Loucy (cell line): ENCODE measurements at regions not wholly inside any gene's neighbourhood (a gene's known extent, or its start where the extent isn't known, plus 50 kb on each side); places are given as distances from the start of the nearest gene placed in this dataset.

Experiments used
- EZH2phosphoT487 ChIP-seq: fragments of 200-600 bp; IDR thresholded peaks from 2 replicates; pipeline ENCODE4 v1.6.1; 2018; ENCODE audit warnings: antibody characterized with exemption, mild to moderate bottlenecking, moderate library complexity, borderline replicate concordance
- TF ChIP-seq, protein P1 (sequence below): fragments of 200-600 bp; sonication (generic); conservative IDR thresholded peaks from 2 replicates; pipeline ENCODE4 v1.5.1; 2014; ENCODE audit warnings: mild to moderate bottlenecking, antibody characterized with exemption, low read length

GRCh38 chr6:142543606-142544005 is 241.8 kb downstream of the ADGRG6 start:
- TF ChIP-seq, protein P1, sequence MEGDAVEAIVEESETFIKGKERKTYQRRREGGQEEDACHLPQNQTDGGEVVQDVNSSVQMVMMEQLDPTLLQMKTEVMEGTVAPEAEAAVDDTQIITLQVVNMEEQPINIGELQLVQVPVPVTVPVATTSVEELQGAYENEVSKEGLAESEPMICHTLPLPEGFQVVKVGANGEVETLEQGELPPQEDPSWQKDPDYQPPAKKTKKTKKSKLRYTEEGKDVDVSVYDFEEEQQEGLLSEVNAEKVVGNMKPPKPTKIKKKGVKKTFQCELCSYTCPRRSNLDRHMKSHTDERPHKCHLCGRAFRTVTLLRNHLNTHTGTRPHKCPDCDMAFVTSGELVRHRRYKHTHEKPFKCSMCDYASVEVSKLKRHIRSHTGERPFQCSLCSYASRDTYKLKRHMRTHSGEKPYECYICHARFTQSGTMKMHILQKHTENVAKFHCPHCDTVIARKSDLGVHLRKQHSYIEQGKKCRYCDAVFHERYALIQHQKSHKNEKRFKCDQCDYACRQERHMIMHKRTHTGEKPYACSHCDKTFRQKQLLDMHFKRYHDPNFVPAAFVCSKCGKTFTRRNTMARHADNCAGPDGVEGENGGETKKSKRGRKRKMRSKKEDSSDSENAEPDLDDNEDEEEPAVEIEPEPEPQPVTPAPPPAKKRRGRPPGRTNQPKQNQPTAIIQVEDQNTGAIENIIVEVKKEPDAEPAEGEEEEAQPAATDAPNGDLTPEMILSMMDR: no peak
- TF ChIP-seq EZH2phosphoT487: no peak
